CD14-positive monocyte (primary cell): ENCODE measurements at regions not wholly inside any gene's neighbourhood (a gene's known extent, or its start where the extent isn't known, plus 50 kb on each side); places are given as distances from the start of the nearest gene placed in this dataset.

ENCODE experiments used
- DNase-seq, 3 donors: peaks; one replicate each; pipeline ENCODE4 v3.0.0-alpha.2; 2011 to 2022
- H2AFZ ChIP-seq: 2 replicates; pipeline ENCODE4 v1.6.0; 2012; ENCODE audit warnings: mild to moderate bottlenecking, low read depth, low read length, inconsistent platforms; ENCODE audit not compliant: insufficient read depth, poor library complexity, severe bottlenecking
- H3K27ac ChIP-seq, 2 donors: 1 replicate in 1 of 2; 2 replicates in 1 of 2; pipeline ENCODE4 v1.5.1; 2012 to 2013; ENCODE audit warnings: low read length in 2 of 2, control low read depth in 1 of 2, inconsistent platforms in 1 of 2, low read depth in 1 of 2, mild to moderate bottlenecking in 1 of 2
- H3K27me3 ChIP-seq, 2 donors: one replicate each; pipeline versions ENCODE4 v1.6.0 to v1.6.1; 2011 to 2013; ENCODE audit warnings: low read length in 2 of 2; ENCODE audit not compliant: control insufficient read depth in 2 of 2, insufficient read depth in 2 of 2
- H3K36me3 ChIP-seq, 2 donors: replicated peaks in 1 of 2; 1 replicate in 1 of 2; 2 replicates in 1 of 2; pipeline versions ENCODE4 v1.5.1 to v1.6.1; 2012 to 2013; ENCODE audit warnings: low read length in 2 of 2, control low read depth in 1 of 2, inconsistent platforms in 1 of 2, mild to moderate bottlenecking in 1 of 2; ENCODE audit not compliant: insufficient read depth in 2 of 2, control insufficient read depth in 1 of 2
- H3K4me1 ChIP-seq, 2 donors: 1 replicate in 1 of 2; 2 replicates in 1 of 2; pipeline versions ENCODE4 v1.5.1 to v1.6.1; 2012 to 2013; ENCODE audit warnings: low read length in 2 of 2, control low read depth in 1 of 2, inconsistent platforms in 1 of 2, mild to moderate bottlenecking in 1 of 2, moderate library complexity in 1 of 2; ENCODE audit not compliant: insufficient read depth in 2 of 2, control insufficient read depth in 1 of 2
- H3K4me2 ChIP-seq: replicated peaks from 2 replicates; pipeline ENCODE3; 2012; ENCODE audit warnings: low read length, moderate library complexity, mild to moderate bottlenecking; ENCODE audit not compliant: poor library complexity, severe bottlenecking; ENCODE audit errors: extremely low read depth
- H3K4me3 ChIP-seq, 3 experiments: fragments of 200-600 bp in 1 of 3; sonication (generic) in 1 of 3; replicated peaks in 1 of 3; 1 replicate in 2 of 3; 2 replicates in 1 of 3; pipeline ENCODE4 v1.5.1; 2011 to 2013; ENCODE audit warnings: low read length in 3 of 3, mild to moderate bottlenecking in 3 of 3, control low read depth in 2 of 3, low read depth in 2 of 3, inconsistent platforms in 1 of 3, moderate library complexity in 1 of 3
- H3K79me2 ChIP-seq: 2 replicates; pipeline ENCODE4 v1.6.0; 2012; ENCODE audit warnings: mild to moderate bottlenecking, control low read depth, inconsistent platforms, low read length, moderate library complexity; ENCODE audit not compliant: insufficient read depth
- H3K9ac ChIP-seq: 2 replicates; pipeline ENCODE4 v1.6.0; 2017; ENCODE audit warnings: low read length, mild to moderate bottlenecking; ENCODE audit not compliant: insufficient read depth, poor library complexity, severe bottlenecking
- H3K9me3 ChIP-seq, 2 donors: replicated peaks in 1 of 2; 1 replicate in 1 of 2; 2 replicates in 1 of 2; pipeline versions ENCODE4 v1.5.1 to v1.6.1; 2012 to 2013; ENCODE audit warnings: low read length in 2 of 2, control low read depth in 1 of 2; ENCODE audit not compliant: control insufficient read depth in 1 of 2, insufficient read depth in 1 of 2
- H4K20me1 ChIP-seq: 2 replicates; pipeline ENCODE4 v1.6.0; 2012; ENCODE audit warnings: mild to moderate bottlenecking, low read length, control low read depth, moderate library complexity; ENCODE audit not compliant: insufficient read depth
- H3K27ac Mint-ChIP-seq, 7 donors: one replicate each; pipeline ENCODE4 v1.8.0; 2020; ENCODE audit warnings: mild to moderate bottlenecking in 7 of 7, mixed read lengths in 7 of 7, moderate library complexity in 6 of 7, inconsistent platforms in 2 of 7
- H3K27me3 Mint-ChIP-seq, 3 donors: one replicate each; pipeline ENCODE4 v1.8.0; 2021 to 2022; ENCODE audit warnings: low read depth in 3 of 3, mild to moderate bottlenecking in 3 of 3, mixed read lengths in 3 of 3, moderate library complexity in 3 of 3, inconsistent platforms in 1 of 3
- H3K36me3 Mint-ChIP-seq, 2 donors: one replicate each; pipeline ENCODE4 v1.8.0; 2020; ENCODE audit warnings: mixed read lengths in 2 of 2, inconsistent platforms in 1 of 2, mild to moderate bottlenecking in 1 of 2
- H3K4me1 Mint-ChIP-seq: one replicate; pipeline ENCODE4 v1.8.0; 2020; ENCODE audit warnings: mild to moderate bottlenecking, mixed read lengths
- H3K4me3 Mint-ChIP-seq, 2 donors: one replicate each; pipeline ENCODE4 v1.8.0; 2020; ENCODE audit warnings: mild to moderate bottlenecking in 2 of 2, mixed read lengths in 2 of 2, moderate library complexity in 1 of 2
- H3K9me3 Mint-ChIP-seq, 7 donors: one replicate each; pipeline ENCODE4 v1.8.0; 2020 to 2022; ENCODE audit warnings: mixed read lengths in 7 of 7, mild to moderate bottlenecking in 6 of 7, moderate library complexity in 6 of 7, inconsistent platforms in 2 of 7
- WGBS: methylation state at CpG from one replicate; pipeline ENCODE4 v1.1.5; 2013; ENCODE audit warnings: missing lambda C conversion rate; ENCODE audit not compliant: insufficient coverage; 5-methylcytosine and 5-hydroxymethylcytosine counted together
- intact Hi-C, 2 donors: fragments of 100-400 bp; cut with micrococcal nuclease; formaldehyde crosslinking; loops; one replicate each; pipeline versions ENCODE4 v1.15.0 to v1.15.1; 2023
- TF ChIP-seq, protein P1 (sequence below): fragments of 200-600 bp; IDR thresholded peaks from one replicate; pipeline ENCODE4 v1.8.0; 2022; ENCODE audit warnings: antibody characterized with exemption, mild to moderate bottlenecking

- Mint-ChIP-seq H3K4me3 (no peak overlapping the region), H3K27ac (no peak overlapping the region), H3K36me3 (no peaks in the 10 kb centered on the region), H3K27me3 (peaks cover 0 to 2% (median 0%) of the 10 kb centered on the region in 3 donors), H3K9me3 (peaks cover 0 to 10% (median 4%) of the 10 kb centered on the region in 7 donors), H3K4me1 (no peaks in the 10 kb centered on the region)
- TF ChIP-seq, protein P1, sequence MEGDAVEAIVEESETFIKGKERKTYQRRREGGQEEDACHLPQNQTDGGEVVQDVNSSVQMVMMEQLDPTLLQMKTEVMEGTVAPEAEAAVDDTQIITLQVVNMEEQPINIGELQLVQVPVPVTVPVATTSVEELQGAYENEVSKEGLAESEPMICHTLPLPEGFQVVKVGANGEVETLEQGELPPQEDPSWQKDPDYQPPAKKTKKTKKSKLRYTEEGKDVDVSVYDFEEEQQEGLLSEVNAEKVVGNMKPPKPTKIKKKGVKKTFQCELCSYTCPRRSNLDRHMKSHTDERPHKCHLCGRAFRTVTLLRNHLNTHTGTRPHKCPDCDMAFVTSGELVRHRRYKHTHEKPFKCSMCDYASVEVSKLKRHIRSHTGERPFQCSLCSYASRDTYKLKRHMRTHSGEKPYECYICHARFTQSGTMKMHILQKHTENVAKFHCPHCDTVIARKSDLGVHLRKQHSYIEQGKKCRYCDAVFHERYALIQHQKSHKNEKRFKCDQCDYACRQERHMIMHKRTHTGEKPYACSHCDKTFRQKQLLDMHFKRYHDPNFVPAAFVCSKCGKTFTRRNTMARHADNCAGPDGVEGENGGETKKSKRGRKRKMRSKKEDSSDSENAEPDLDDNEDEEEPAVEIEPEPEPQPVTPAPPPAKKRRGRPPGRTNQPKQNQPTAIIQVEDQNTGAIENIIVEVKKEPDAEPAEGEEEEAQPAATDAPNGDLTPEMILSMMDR, result no peak
- Histone ChIP-seq H3K4me3 (no peak overlapping the region), H3K9ac (no peak overlapping the region), H3K79me2 (no peaks in the 10 kb centered on the region), H4K20me1 (no peaks in the 10 kb centered on the region), H3K36me3 (no peaks in the 10 kb centered on the region), H3K4me1 (no peaks in the 10 kb centered on the region), H2AFZ (no peak overlapping the region), H3K27ac (no peak overlapping the region), H3K4me2 (no peak overlapping the region), H3K27me3 (no peaks in the 10 kb centered on the region), H3K9me3 (peaks cover 5 to 8% of the 10 kb centered on the region in 2 donors)
- intact Hi-C loops, result no loop called here
- no peak for DNase-seq
- no CpG with 5 or more reads among the region's 2 CpGs for WGBS
Measured at GRCh38 chr6:141914646-141915045, 218.1 kb upstream of the GJE1 start.

DNA sequence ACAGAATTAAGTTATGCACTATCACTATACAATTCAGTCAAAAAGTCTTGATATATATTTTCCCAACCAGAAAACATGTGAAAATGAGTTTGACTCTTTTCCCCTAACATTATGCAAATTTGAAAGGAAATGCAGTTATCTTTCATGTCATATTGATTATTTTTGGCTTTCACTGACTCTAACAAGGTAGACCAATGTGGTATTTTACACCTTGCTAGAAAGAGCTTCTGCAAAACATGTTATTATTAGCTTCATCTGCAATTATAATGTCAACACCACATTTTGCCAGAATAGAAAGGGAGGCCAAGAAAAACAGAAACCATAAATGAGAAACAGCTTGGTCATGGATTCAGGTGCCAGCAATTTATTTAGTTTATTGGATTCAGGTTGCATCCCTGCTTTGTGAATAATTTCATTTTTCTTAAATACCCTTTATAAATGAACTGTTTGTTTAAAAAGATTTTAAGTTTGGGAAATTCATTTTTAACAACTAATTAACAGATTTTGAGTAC, 226.1 kb upstream of the GJE1 start:
- Mint-ChIP-seq H3K4me3 (no peak overlapping the region), H3K27me3 (no peaks in the 10 kb centered on the region), H3K27ac (no peak overlapping the region), H3K36me3 (no peaks in the 10 kb centered on the region), H3K4me1 (no peaks in the 10 kb centered on the region), H3K9me3 (peaks cover 0 to 8% (median 0%) of the 10 kb centered on the region in 7 donors)
- no peaks in the 10 kb centered on the region for H3K27me3 ChIP-seq
- H3K4me2 ChIP-seq, result no peak overlapping the region
- H3K36me3 ChIP-seq, result no peaks in the 10 kb centered on the region
- intact Hi-C loops, result no loop called here
- no peak overlapping the region for H3K9ac ChIP-seq
- DNase-seq, result no peak
- H3K79me2 ChIP-seq, result no peaks in the 10 kb centered on the region
- no peaks in the 10 kb centered on the region for H4K20me1 ChIP-seq
- TF ChIP-seq, protein P1, result no peak
- H3K9me3 ChIP-seq, result peaks cover 0 to 2% of the 10 kb centered on the region in 2 donors
- H2AFZ ChIP-seq, result no peak overlapping the region
- H3K4me3 ChIP-seq, result no peak overlapping the region
- H3K27ac ChIP-seq, result no peak overlapping the region
- no peaks in the 10 kb centered on the region for H3K4me1 ChIP-seq
